GM18505 (cell line): ENCODE measurements at regions not wholly inside any gene's neighbourhood (a gene's known extent, or its start where the extent isn't known, plus 50 kb on each side); places are given as distances from the start of the nearest gene placed in this dataset.

Experiments
- ATAC-seq: cut with Tn5 transposase; IDR thresholded peaks from one replicate; pipeline ENCODE4 v1.9.1; 2021; ENCODE audit not compliant: unreplicated experiment
- POLR2A ChIP-seq: IDR thresholded peaks from 4 replicates; pipeline ENCODE4 v1.6.1; 2011; ENCODE audit warnings: borderline replicate concordance; ENCODE audit not compliant: insufficient read depth, insufficient read length; ENCODE audit errors: extremely low read depth

- no peak for TF ChIP-seq POLR2A
- no peak for ATAC-seq
Measured at GRCh38 chr3:110123946-110124345, 786.6 kb upstream of the DPPA4 start.

GRCh38 chr3:110126065-110126464 is 788.7 kb upstream of the DPPA4 start:
- TF ChIP-seq POLR2A, result no peak
- ATAC-seq, result no peak

DNA sequence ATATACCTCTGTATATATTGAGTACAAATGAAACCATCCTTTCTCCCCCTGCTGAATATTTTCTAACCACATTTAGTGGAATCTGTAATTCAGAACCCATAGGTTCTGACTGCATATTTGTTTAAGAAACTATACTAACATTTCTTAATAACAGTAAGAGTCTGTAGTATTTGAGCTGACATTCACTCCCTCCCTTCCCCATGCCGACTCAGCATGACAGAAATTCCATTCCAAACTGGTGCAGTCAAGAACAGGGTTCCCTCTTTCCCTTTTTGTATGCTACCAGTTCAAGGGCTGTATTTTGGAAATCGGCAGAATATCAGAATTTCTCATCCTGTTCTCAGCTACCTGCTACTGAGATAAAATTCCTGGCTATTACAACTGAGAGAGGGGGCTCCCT is 796.6 kb upstream of the DPPA4 start:
- TF ChIP-seq POLR2A, result no peak
- ATAC-seq, result no peak

DNA sequence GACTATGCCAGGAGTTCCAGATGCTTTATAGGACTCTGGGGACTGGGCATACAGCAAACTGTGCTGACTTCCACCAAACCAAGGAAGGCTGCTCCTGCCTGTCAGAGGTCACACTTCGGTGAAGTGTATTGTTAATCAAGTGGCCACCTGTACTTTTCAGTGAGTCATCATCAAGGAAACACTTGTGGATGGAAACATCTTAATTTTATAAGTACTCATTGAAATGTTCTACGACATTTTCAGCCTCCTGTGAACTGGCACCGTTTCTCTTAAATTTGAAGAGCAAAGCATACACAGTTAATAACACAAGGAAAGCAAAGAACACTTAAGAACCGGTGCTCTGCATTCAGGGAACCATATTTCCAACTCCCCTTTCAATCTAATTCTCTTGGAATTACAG is 801.7 kb upstream of the DPPA4 start:
- TF ChIP-seq POLR2A, result no peak
- ATAC-seq, result no peak

DNA sequence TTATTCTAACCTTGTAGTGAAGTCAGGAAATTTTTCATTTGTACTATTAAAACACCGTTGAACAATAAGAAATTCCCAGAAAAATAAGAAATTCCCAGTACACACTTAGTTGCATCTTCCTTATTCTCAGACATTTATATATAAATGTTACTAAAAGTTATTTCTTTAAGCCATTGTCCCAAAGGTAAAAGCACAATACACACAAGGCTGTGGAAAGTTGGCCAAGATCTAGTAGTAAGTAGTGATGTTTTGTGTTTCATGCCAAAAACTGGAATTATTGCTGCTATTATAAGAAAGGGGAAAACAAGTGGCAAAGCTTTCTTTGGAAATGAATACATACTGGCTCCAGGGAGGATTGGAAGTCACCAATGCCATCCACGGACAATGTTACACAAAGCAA is 802.5 kb upstream of the DPPA4 start:
- TF ChIP-seq POLR2A, result no peak

GRCh38 chr3:110149763-110150162 is 812.4 kb upstream of the DPPA4 start:
- no peak for ATAC-seq
- TF ChIP-seq POLR2A, result no peak

More for the DNA sequence above, 802.5 kb upstream of the DPPA4 start:
- no peak for ATAC-seq

DNA sequence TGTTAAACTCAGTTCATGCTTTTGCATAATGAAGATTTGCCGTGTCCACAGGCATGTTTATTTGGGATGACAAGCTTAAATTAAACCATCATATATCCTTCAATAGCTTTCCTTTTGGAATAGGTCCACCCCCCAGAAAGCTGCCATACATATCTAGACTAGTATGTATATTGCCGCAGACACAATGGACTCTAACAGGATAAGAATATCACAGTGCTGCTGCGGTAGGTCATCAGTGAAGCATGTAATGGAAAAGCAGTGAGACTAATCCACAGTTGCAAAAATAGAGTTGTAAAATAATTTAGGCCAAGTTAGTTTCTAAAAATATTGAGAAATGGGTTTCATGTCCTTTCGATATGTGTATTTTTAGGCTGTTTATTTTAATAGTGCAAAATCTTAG is 819.9 kb upstream of the DPPA4 start:
- no peak for ATAC-seq
- no peak for TF ChIP-seq POLR2A

- no peak for TF ChIP-seq POLR2A
- ATAC-seq, result no peak
Measured at GRCh38 chr3:110164632-110165369, 827.5 kb upstream of the DPPA4 start.

- TF ChIP-seq POLR2A, result no peak
- no peak for ATAC-seq
Measured at GRCh38 chr3:110165370-110165743, 828.0 kb upstream of the DPPA4 start.

DNA sequence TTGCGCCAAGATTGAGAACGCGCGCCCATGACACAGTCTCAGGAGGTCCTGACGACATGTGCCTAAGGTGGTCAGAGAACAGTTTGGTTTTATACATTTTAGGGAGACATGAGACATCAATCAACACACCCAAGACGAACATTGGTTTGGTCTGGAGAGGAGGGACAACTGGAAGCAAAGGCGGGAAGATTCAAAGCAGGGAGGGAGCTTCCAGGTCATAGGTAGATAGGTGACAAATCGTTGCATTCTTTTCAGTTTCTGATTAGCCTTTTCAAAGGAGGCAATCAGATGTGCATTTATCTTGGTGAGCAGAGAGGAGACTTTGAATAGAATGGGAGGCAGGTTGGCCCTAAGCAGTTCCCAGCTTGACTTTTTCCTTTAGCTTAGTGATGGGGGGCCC is 828.4 kb upstream of the DPPA4 start:
- no peak for ATAC-seq
- no peak for TF ChIP-seq POLR2A

DNA sequence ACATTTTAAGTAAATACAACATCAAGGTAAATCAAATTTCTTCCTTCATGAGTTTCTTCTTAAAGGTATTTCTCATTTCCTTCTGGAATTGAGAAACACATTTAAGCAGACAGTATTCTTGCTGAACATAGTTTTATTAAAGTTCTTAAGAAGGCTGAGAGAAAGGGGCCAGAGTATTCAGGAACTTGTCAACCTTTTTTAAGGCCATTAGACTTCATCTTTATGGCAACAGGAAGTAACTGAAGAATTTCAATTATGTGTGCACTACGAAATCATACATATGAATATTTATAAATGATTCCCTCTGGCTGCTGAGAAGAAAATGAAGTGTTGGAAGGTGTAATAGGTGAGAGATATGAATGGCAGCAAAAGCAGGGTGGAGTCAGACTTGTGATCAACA is 829.4 kb upstream of the DPPA4 start:
- ATAC-seq, result no peak
- TF ChIP-seq POLR2A, result no peak

DNA sequence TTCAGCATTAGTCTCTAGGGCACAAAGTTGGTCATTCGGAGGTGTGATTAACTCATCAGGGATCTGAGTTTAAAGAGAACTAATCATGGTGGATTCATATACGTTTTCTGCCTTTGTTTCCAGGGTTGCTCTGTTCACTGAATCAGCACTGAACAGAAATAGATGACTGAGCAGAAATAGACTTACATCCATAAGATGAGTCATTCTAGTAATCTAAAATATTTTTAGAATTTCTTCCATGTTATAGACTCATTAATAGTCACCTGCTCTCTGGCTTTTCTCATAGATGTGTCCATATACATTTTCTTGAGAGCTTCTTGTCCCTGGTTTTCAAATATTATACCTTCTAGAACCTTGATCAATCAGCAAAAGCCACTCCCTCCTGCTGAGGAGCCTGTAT is 837.6 kb upstream of the DPPA4 start:
- no peak for ATAC-seq
- TF ChIP-seq POLR2A, result no peak

DNA sequence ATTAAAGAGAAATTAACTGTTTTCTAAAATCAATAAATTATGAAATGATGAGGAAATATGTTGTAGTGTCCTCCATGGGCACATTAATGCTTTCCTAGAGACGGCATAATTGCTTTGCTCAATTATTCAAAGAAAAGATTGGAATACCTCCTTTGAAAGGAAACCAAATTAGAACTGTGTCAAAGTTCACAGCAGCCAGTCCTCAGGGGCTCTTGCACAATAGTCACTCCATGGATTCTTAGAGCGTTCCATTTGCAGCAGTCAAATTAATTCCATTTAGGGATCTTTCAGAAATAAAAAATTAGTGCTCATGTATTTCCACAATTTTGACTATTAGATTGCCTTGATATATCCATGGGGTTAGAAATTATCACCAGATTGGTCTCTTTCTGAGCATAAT is 841.6 kb upstream of the DPPA4 start:
- ATAC-seq, result no peak
- no peak for TF ChIP-seq POLR2A

- no peak for ATAC-seq
- no peak for TF ChIP-seq POLR2A
Measured at GRCh38 chr3:110180733-110181132, 843.4 kb upstream of the DPPA4 start.

GRCh38 chr3:110181226-110181625 is 843.9 kb upstream of the DPPA4 start:
- ATAC-seq, result no peak
- TF ChIP-seq POLR2A, result no peak
